SK-N-SH (cell line): ENCODE measurements at regions not wholly inside any gene's neighbourhood (a gene's known extent, or its start where the extent isn't known, plus 50 kb on each side); places are given as distances from the start of the nearest gene placed in this dataset.

Source experiments
- GATA2 ChIP-seq: sonication (generic); formaldehyde crosslinking; IDR thresholded peaks from 2 replicates; pipeline ENCODE4 v1.5.0; 2020; ENCODE audit warnings: mild to moderate bottlenecking, missing genetic modification reagents
- SIN3A ChIP-seq: IDR thresholded peaks from 2 replicates; pipeline ENCODE4 v1.6.1; 2012; ENCODE audit warnings: low read depth, mild to moderate bottlenecking, low read length, moderate library complexity, borderline replicate concordance
- SMC3 ChIP-seq: IDR thresholded peaks from 2 replicates; pipeline ENCODE4 v1.6.1; 2012; ENCODE audit warnings: low read depth, low read length, improper control_type of control experiment
- TCF12 ChIP-seq: IDR thresholded peaks from 2 replicates; pipeline ENCODE4 v1.4.0; 2012
- TF ChIP-seq, protein P1 (sequence below): IDR thresholded peaks from 2 replicates; pipeline ENCODE4 v1.4.0; 2012; ENCODE audit warnings: low read depth, borderline replicate concordance
- TF ChIP-seq, protein P2 (sequence below): fragments of 200-600 bp; sonication (generic); IDR thresholded peaks from 2 replicates; pipeline ENCODE4 v1.6.1; 2017; ENCODE audit warnings: antibody characterized with exemption, mild to moderate bottlenecking, moderate library complexity

DNA sequence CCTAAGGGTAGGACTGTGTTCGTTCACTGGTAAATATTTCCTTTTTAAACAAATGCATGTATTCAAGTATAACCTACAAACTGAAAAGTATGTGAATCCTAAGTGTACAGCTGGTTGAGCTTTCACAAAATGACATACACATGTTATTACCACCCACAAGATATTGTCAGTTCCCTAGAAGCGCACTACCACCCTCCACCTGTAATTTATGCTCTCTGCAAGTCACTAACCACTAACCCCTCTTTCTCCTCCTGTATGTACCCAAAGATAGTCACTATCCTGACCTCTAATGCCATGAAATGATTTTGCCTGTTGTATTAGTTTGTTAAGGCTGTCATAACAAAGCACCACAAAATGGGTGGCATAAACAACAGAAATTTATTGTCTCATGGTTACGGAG lies 82.8 kb upstream of the CHODL start:
- TF ChIP-seq SIN3A (no peak), TCF12 (no peak), SMC3 (no peak), GATA2 (CRISPR knock-in tag) (no peak)
- TF ChIP-seq, protein P1, sequence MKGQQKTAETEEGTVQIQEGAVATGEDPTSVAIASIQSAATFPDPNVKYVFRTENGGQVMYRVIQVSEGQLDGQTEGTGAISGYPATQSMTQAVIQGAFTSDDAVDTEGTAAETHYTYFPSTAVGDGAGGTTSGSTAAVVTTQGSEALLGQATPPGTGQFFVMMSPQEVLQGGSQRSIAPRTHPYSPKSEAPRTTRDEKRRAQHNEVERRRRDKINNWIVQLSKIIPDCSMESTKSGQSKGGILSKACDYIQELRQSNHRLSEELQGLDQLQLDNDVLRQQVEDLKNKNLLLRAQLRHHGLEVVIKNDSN: no peak
- TF ChIP-seq, protein P2, sequence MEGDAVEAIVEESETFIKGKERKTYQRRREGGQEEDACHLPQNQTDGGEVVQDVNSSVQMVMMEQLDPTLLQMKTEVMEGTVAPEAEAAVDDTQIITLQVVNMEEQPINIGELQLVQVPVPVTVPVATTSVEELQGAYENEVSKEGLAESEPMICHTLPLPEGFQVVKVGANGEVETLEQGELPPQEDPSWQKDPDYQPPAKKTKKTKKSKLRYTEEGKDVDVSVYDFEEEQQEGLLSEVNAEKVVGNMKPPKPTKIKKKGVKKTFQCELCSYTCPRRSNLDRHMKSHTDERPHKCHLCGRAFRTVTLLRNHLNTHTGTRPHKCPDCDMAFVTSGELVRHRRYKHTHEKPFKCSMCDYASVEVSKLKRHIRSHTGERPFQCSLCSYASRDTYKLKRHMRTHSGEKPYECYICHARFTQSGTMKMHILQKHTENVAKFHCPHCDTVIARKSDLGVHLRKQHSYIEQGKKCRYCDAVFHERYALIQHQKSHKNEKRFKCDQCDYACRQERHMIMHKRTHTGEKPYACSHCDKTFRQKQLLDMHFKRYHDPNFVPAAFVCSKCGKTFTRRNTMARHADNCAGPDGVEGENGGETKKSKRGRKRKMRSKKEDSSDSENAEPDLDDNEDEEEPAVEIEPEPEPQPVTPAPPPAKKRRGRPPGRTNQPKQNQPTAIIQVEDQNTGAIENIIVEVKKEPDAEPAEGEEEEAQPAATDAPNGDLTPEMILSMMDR: no peak
